ENCODE measurements at regions not wholly inside any gene's neighbourhood (a gene's known extent, or its start where the extent isn't known, plus 50 kb on each side); places are given as distances from the start of the nearest gene placed in this dataset.

- Histone ChIP-seq H2AFZ (ENCODE audit: low read length) (no peak overlapping the region), H4K20me1 (ENCODE audit: insufficient read depth, low read length) (no peaks in the 10 kb centered on the region), H3K4me1 (ENCODE audit: insufficient read depth, low read length) (no peaks in the 10 kb centered on the region), H3K4me3 (ENCODE audit: insufficient read depth, low read length) (no peak overlapping the region), H3K27ac (ENCODE audit: low read depth, low read length) (no peak overlapping the region), H3K36me3 (ENCODE audit: insufficient read depth, low read length) (no peaks in the 10 kb centered on the region), H3K9me3 (ENCODE audit: low read depth, low read length) (peaks cover 3% of the 10 kb centered on the region), H3K27me3 (ENCODE audit: insufficient read depth, low read length) (no peaks in the 10 kb centered on the region), H3K79me2 (ENCODE audit: insufficient read depth, low read length) (no peaks in the 10 kb centered on the region), H3K4me2 (ENCODE audit: insufficient read depth, low read length) (no peak overlapping the region)
- peak; percentile 11 for TF ChIP-seq CTCF (IDR thresholded peaks at IDR 0.05; ENCODE audit: extremely low read depth, low read depth, low read length)
- DNase-seq (ENCODE audit: insufficient read length, low spot score, missing footprints) = no peak
Observed at GRCh38 chr3:104635872-104636580, 730.7 kb upstream of the ALCAM start.

GRCh38 chr3:104642827-104643226 is 723.9 kb upstream of the ALCAM start:
- Histone ChIP-seq H3K27me3 (ENCODE audit: insufficient read depth, low read length) (no peaks in the 10 kb centered on the region), H3K79me2 (ENCODE audit: insufficient read depth, low read length) (no peaks in the 10 kb centered on the region), H2AFZ (ENCODE audit: low read length) (no peak overlapping the region), H3K4me1 (ENCODE audit: insufficient read depth, low read length) (no peaks in the 10 kb centered on the region), H3K27ac (ENCODE audit: low read depth, low read length) (no peak overlapping the region), H3K4me3 (ENCODE audit: insufficient read depth, low read length) (no peak overlapping the region), H3K9me3 (ENCODE audit: low read depth, low read length) (peaks cover 3% of the 10 kb centered on the region), H3K4me2 (ENCODE audit: insufficient read depth, low read length) (no peak overlapping the region), H3K36me3 (ENCODE audit: insufficient read depth, low read length) (no peaks in the 10 kb centered on the region), H4K20me1 (ENCODE audit: insufficient read depth, low read length) (no peaks in the 10 kb centered on the region)
- no peak for TF ChIP-seq CTCF (IDR thresholded peaks at IDR 0.05; ENCODE audit: extremely low read depth, low read depth, low read length)
- DNase-seq (ENCODE audit: insufficient read length, low spot score, missing footprints) = no peak

GRCh38 chr3:104646196-104646595 is 720.5 kb upstream of the ALCAM start:
- H3K27me3 ChIP-seq (ENCODE audit: insufficient read depth, low read length) = no peaks in the 10 kb centered on the region
- no peak overlapping the region for H2AFZ ChIP-seq (ENCODE audit: low read length)

GRCh38 chr3:104648823-104649222 is 717.9 kb upstream of the ALCAM start:
- H3K27ac ChIP-seq (ENCODE audit: low read depth, low read length) = no peak overlapping the region
- H3K79me2 ChIP-seq (ENCODE audit: insufficient read depth, low read length) = no peaks in the 10 kb centered on the region
- no peaks in the 10 kb centered on the region for H4K20me1 ChIP-seq (ENCODE audit: insufficient read depth, low read length)
- TF ChIP-seq CTCF (IDR thresholded peaks at IDR 0.05; ENCODE audit: extremely low read depth, low read depth, low read length) = no peak
- no peak overlapping the region for H3K4me3 ChIP-seq (ENCODE audit: insufficient read depth, low read length)
- H3K36me3 ChIP-seq (ENCODE audit: insufficient read depth, low read length) = no peaks in the 10 kb centered on the region
- no peaks in the 10 kb centered on the region for H3K27me3 ChIP-seq (ENCODE audit: insufficient read depth, low read length)
- no peaks in the 10 kb centered on the region for H3K9me3 ChIP-seq (ENCODE audit: low read depth, low read length)
- no peaks in the 10 kb centered on the region for H3K4me1 ChIP-seq (ENCODE audit: insufficient read depth, low read length)
- H3K4me2 ChIP-seq (ENCODE audit: insufficient read depth, low read length) = no peak overlapping the region
- DNase-seq (ENCODE audit: insufficient read length, low spot score, missing footprints) = no peak
- H2AFZ ChIP-seq (ENCODE audit: low read length) = no peak overlapping the region

More at GRCh38 chr3:104646196-104646595, 720.5 kb upstream of the ALCAM start:
- DNase-seq (ENCODE audit: insufficient read length, low spot score, missing footprints) = no peak
- Histone ChIP-seq H4K20me1 (ENCODE audit: insufficient read depth, low read length) (no peaks in the 10 kb centered on the region), H3K36me3 (ENCODE audit: insufficient read depth, low read length) (no peaks in the 10 kb centered on the region), H3K9me3 (ENCODE audit: low read depth, low read length) (no peaks in the 10 kb centered on the region), H3K79me2 (ENCODE audit: insufficient read depth, low read length) (no peaks in the 10 kb centered on the region), H3K27ac (ENCODE audit: low read depth, low read length) (no peak overlapping the region), H3K4me2 (ENCODE audit: insufficient read depth, low read length) (no peak overlapping the region), H3K4me3 (ENCODE audit: insufficient read depth, low read length) (no peak overlapping the region), H3K4me1 (ENCODE audit: insufficient read depth, low read length) (no peaks in the 10 kb centered on the region)
- TF ChIP-seq CTCF (IDR thresholded peaks at IDR 0.05; ENCODE audit: extremely low read depth, low read depth, low read length) = no peak

All from osteoblast (primary cell).